HG03558 (cell line): ENCODE measurements at regions not wholly inside any gene's neighbourhood (a gene's known extent, or its start where the extent isn't known, plus 50 kb on each side); places are given as distances from the start of the nearest gene placed in this dataset.
"Not testable (repeated sequence)": the region's sequence is repeated elsewhere in the genome, so short reads cannot be mapped to it uniquely, and the experiment has no call there.

ENCODE experiments used
- ATAC-seq: cut with Tn5 transposase; IDR thresholded peaks from one replicate; pipeline ENCODE4 v1.9.1; 2021; ENCODE audit warnings: moderate number of reproducible peaks; ENCODE audit not compliant: unreplicated experiment; ENCODE audit errors: extremely low read depth

- ATAC-seq = not testable (repeated sequence)
These were observed 332.8 kb downstream of the TMEM121 start for GRCh38 chr14:105859073-105859716.

DNA sequence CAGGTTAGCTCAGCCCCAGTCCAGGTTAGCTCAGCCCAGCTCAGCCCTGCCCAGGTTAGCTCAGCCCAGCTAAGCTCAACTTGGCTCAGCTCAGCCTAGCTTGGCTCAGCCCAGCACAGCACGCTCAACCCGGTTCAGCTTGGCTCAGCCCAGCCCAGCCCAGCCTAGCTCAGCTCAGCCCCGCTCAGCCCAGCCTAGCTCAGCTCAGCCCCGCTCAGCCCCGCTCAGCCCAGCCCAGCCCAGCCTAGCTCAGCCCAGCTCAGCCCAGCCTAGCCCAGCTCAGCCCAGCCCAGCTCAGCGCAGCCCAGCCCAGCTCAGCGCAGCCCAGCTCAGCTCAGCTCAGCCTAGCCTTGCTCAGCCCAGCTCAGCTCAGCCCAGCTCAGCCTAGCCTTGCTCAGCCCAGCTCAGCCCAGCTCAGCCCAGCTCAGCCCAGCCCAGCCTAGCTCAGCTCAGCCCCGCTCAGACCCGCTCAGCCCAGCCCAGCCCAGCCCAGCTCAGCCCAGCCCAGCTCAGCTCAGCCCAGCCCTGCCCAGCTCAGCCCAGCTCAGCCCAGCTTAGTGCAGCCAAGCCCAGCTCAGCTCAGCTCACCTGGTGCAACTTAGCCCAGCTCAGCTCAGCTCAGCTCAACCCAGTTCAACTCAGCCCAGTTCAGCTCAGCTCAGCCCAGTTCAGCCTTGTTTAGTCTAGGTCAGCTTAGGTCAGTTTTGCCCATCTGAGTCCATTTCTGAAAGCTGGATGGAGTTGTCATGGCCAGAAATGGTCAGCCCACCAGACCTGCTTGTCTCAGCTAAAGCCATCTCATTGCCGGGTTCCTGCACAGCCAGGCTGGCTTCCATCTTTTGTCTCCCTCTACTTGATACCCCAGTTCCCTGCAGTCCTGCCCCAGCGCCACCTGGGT lies 333.6 kb downstream of the TMEM121 start:
- no peak for ATAC-seq

DNA sequence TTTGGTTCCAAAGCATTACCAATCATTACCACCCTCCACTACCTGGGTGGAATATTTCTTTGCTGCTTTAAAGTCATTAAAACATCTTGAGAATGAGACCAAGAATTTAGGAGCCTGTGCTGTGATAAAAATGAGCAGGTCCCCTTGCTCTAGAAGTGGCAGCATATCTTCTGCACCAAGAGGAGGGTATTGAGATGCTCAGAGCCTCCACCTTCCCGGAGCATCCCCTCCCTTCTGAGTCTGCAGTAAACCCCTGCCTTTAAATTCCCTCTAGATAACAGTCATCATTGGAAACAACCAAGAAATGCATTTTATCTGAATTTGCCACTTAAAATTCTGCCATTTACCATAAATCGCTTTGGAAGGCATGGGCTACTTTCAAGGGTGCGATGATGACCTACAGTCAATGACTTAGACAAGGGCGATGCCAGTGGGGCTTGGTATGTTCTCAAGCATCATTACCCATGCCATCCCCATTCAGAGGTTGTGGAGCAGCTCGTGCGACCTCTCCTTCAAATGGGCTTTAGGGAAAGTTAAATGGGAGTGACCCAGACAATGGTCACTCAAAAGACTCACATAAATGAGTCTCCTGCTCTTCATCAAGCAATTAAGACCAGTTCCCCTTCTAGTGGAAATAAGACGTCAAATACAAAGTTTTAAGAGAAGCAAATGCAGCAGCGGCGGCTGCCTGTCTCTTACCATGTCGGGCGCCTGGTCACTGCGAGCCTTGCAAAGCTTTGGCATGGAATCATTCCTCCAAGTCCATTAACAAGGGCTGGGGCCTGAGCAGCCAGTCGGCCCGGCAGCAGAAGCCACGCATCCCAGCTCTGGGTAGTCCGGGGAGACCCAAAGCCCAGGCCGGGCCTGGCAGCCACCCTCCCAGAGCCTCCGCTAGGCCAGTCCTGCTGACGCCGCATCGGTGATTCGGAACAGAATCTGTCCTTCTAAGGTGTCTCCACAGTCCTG lies 334.5 kb downstream of the TMEM121 start:
- no peak for ATAC-seq

DNA sequence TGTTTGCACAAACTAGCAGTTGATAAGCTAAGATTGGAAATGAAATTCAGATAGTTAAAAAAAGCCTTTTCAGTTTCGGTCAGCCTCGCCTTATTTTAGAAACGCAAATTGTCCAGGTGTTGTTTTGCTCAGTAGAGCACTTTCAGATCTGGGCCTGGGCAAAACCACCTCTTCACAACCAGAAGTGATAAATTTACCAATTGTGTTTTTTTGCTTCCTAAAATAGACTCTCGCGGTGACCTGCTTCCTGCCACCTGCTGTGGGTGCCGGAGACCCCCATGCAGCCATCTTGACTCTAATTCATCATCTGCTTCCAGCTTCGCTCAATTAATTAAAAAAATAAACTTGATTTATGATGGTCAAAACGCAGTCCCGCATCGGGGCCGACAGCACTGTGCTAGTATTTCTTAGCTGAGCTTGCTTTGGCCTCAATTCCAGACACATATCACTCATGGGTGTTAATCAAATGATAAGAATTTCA lies 335.6 kb downstream of the TMEM121 start:
- no peak for ATAC-seq

- ATAC-seq = no peak
These were observed 336.3 kb downstream of the TMEM121 start for GRCh38 chr14:105862581-105863239.

DNA sequence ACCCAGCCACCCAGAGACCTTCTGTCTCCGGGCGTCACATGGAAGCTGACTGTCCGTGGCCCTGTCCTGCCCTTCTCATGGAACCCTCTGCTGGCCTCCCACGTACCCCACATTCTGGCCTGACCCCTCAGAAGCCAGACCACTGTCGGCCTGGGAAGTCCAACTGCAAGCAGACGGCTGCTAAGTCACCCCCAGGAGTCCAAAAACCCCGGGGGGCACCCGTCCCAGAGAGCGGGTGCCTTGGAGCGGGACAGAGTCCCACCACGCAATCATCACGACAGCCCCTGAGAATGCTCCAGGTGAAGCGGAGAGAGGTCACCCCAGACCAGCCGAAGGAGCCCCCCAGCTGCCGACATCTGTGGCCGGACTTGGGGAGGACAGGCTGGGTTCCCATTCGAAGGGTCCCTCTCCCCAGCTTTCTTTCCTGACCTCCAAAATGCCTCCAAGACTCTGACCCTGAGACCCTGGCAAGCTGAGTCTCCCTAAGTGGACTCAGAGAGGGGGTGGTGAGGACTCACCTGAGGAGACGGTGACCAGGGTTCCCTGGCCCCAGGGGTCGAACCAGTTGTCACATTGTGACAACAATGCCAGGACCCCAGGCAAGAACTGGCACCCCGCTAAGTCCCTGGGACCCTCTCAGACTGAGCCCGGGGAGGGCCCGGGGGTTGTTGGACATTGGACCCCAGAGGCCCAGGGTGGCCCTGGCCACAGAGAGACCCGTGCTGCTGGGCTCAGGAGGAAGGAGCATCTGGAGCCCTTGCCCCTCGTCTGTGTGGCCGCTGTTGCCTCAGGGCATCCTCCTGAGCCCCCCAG lies 337.1 kb downstream of the TMEM121 start:
- ATAC-seq = no peak

GRCh38 chr14:105864116-105864515 lies 337.7 kb downstream of the TMEM121 start:
- ATAC-seq = no peak

DNA sequence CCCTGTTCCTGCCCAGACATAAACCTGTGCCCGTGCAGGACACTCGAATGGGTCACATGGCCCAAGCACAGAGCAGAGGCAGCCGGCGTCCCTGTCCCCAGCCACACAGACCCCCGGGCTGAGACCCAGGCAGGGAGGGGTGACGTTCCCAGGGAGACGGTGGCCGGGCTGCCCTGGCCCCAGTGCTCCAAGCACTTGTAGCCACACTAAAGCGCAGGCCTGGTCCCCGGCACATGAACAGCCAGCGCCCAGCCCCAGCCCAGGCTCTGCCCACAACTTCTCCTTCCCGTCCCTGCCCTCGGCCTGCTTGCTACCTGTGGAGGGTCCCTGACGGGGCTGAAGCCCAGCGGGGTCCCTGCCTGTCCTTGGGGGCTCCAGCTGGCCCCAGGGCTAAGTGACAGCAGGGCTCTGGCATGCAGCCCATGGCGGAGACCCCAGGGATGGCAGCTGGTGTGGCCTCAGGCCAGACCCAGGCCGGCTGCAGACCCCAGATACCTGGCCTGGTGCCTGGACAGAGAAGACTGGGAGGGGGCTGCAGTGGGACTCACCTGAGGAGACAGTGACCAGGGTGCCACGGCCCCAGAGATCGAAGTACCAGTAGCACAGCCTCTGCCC lies 338.4 kb downstream of the TMEM121 start:
- ATAC-seq = no peak

GRCh38 chr14:105865266-105865903 lies 339.0 kb downstream of the TMEM121 start:
- no peak for ATAC-seq

DNA sequence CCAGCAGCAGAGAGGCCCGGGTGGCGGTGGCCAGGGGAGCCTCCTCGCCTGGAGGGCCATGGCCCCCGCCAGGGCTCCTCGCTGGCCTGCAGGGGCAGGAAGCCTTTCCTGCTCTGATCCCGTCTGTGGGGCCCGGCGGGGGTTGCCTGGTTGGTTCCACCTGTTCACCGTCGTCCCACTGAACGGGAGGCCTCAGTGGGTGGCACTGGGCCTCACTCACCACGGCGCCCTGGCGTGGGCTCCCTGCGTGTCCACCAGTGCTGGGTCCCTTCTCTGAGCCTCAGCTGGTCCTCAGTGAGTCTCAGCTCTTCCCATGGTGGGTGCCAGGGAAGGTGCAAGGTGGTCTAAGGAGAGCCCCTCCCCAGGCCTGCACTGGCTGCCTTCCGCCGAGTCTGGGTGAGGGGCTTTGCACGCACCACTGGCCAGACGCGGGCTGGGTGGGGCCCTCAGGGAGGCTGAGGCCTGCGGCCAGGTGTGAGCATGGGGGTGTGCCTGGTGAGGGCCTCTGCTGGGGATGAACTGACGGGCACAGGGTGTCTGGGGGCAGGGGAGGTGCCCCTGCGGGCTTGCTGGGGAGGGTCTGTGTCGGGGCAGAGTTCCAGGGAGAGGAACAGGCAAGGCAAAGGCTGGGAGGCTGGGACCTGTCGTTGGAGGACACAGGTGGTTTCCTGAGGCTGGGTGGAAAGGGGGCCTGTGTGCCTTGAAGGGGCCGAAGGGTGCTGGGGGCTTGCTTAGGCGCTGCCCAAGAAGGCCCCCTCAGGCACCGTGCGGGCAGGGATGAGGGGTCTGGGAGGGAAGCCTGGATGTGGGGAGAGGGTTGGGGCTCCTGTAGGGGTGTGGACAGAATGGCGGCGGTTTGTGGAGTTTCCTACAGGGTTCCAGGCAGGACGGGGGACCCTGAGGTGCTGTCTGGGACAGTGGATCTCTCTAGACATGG lies 339.8 kb downstream of the TMEM121 start:
- ATAC-seq = no peak

DNA sequence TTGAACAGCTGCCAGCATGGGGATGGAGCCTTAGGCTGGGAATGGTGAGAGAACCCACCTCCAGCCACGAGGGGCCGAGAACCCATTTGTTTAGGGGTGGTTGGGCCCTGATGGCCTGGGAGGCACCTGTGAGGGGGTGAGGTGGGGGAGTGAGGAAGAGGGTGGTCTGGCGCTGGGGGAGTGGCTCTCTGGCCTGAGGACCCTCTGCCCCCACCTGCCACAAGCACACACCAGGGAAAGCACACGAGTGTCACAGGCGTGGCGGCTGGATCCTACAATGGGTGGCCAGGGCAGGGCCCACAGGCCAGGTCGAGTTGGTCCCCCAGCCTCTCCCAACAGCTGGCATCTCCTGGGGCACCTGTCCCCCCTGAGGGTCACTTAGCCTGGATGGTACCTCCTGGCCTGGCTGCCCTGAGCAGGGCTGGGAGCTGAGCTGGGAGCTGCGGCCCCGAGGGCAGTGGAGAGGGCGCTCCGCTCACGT lies 340.5 kb downstream of the TMEM121 start:
- no peak for ATAC-seq

GRCh38 chr14:105867961-105868599 lies 341.7 kb downstream of the TMEM121 start:
- ATAC-seq = no peak

- ATAC-seq = no peak
These were observed 345.2 kb downstream of the TMEM121 start for GRCh38 chr14:105871590-105871989.

DNA sequence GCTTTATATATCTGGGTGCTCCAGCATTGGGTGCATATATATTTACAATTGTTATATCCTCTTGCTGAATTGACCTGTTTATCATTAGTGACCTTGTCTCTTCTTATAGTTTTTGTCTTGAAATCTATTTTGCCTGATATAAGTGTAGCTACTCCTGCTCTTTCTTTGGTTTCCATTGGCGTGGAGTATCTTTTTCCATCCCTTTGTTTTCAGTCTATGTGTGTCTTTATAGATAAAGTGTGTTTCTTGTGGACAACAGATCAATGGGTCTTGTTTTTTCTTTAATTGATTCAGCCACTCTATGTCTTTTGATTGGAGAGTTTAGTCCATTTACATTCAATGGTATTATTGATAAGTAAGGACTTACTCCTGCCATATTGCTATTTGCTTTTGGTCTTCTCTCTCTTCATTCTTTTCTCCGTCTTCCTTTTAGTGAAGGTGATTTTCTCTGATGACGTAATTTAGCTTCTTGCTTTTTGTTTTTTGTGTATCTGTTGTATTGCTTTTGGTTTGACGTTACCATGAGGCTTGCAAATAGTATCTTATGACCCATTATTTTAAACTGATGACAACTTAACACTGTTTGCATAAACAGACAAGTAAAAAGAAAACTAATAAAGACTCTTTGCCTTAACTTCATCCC lies 347.6 kb downstream of the TMEM121 start:
- no peak for ATAC-seq

DNA sequence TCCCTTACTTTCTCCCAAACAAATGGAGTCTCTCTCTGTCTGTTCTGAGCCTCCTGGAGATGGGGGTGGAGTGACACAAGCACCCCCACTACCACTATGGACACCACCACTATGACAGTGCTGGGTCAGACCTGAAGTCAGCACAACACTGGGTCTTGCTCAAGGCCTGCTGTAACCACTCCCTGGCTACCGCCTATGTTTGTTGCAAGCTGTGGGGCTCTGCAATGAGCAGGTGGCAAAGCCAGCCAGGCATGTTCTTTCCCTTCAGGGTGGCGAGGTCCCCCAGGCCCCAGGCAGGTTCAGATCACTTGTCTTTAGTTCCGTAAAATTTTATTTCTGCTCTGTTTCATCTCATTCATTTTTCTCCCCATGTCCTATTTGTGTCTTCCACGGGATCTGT lies 349.8 kb downstream of the TMEM121 start:
- ATAC-seq = no peak

DNA sequence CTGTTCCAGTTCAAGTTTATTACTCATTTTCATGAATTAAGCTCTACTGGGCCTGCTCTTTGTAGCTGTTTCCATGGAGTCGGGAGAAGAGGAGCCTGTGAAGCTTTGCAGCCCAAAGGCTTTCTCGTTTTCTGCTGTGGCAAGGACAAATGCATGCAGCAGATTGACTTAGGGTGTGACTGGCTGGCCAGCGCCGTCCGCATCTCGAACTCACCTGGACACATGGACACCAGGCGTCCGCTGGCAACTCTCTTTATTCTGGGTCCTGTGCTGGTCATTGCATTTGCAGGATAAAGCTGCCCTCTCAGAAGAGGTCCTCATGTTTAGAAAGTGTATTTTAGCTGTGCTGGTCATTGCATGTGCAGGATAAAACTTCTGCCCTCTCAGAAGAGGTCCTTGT lies 350.4 kb downstream of the TMEM121 start:
- no peak for ATAC-seq
